ENCODE measurements at regions not wholly inside any gene's neighbourhood (a gene's known extent, or its start where the extent isn't known, plus 50 kb on each side); places are given as distances from the start of the nearest gene placed in this dataset.

DNA sequence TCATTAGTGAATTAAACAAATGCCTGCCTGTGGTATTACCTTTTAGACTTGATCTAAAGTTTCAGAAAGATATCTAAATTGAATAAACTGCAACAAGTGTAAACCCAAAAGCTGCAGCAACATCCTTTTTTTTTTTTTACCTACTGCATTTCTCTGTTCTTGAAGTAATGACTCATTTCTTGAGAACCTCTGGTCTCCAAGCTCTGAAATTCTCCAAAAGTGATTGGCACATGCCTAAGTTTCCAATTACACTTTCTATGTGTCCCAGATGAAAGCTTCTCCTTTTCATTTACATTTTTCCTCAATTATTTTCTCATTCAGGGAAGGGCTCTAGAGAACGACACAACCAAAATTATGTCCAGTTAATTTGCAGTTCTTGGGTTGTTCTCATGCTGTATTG is 435.2 kb upstream of the DCN start:
- no peak for DNase-seq (ENCODE audit: extremely low spot score, unreplicated experiment)
- H3K9me3 Mint-ChIP-seq: peaks cover 4% of the 10 kb centered on the region
- peaks cover 4% of the 10 kb centered on the region for H3K27me3 Mint-ChIP-seq
- peaks cover 8% of the 10 kb centered on the region for H3K4me1 Mint-ChIP-seq (ENCODE audit: unreplicated experiment)
- no peak overlapping the region for H3K4me3 Mint-ChIP-seq
- H3K27ac Mint-ChIP-seq: no peak overlapping the region
- no peak for TF ChIP-seq CTCF (conservative IDR thresholded peaks at IDR 0.05)
- no peaks in the 10 kb centered on the region for H3K36me3 Mint-ChIP-seq

GRCh38 chr12:91616416-91616815 is 433.8 kb upstream of the DCN start:
- H3K9me3 Mint-ChIP-seq: peaks cover 4% of the 10 kb centered on the region
- no peak overlapping the region for H3K27ac Mint-ChIP-seq
- peaks cover 8% of the 10 kb centered on the region for H3K4me1 Mint-ChIP-seq (ENCODE audit: unreplicated experiment)
- no peak for DNase-seq (ENCODE audit: extremely low spot score, unreplicated experiment)
- no peak for TF ChIP-seq CTCF (conservative IDR thresholded peaks at IDR 0.05)
- no peaks in the 10 kb centered on the region for H3K36me3 Mint-ChIP-seq
- no peak overlapping the region for H3K4me3 Mint-ChIP-seq
- H3K27me3 Mint-ChIP-seq: peaks cover 4% of the 10 kb centered on the region

DNA sequence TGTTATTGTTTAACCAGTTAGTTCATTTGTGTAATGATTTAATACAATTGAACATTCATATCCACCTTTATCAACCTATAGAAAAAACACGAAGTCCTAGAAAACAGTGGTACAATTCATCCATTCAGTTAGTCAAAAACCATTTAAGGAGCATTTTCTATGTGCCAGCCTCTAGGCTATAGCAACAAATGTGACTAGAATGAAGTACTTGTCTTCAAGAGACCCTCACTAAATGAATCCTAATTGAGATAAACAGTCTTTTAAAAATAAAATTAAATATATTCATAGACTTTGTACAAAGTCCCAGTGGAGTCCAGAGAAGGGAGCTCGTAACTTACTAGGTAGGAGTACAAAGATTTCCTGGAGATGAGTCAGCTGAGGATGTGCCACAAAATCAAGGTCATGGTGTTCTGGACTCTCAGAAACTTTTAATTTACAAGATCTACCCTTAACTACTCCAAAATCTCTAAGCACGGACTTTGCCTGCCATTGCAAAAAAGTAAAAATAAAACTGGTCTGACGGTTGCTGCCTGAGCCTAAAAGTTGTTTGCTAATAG is 430.7 kb upstream of the DCN start:
- DNase-seq (ENCODE audit: extremely low spot score, unreplicated experiment): no peak
- H3K4me3 Mint-ChIP-seq: no peak overlapping the region
- no peaks in the 10 kb centered on the region for H3K36me3 Mint-ChIP-seq
- H3K27me3 Mint-ChIP-seq: no peaks in the 10 kb centered on the region
- H3K4me1 Mint-ChIP-seq (ENCODE audit: unreplicated experiment): peaks cover 14% of the 10 kb centered on the region
- TF ChIP-seq CTCF (conservative IDR thresholded peaks at IDR 0.05): no peak
- no peak overlapping the region for H3K27ac Mint-ChIP-seq
- no peaks in the 10 kb centered on the region for H3K9me3 Mint-ChIP-seq

- no peaks in the 10 kb centered on the region for H3K36me3 Mint-ChIP-seq
- H3K9me3 Mint-ChIP-seq: no peaks in the 10 kb centered on the region
- DNase-seq (ENCODE audit: extremely low spot score, unreplicated experiment): no peak
- no peak overlapping the region for H3K4me3 Mint-ChIP-seq
- H3K4me1 Mint-ChIP-seq (ENCODE audit: unreplicated experiment): peaks cover 14% of the 10 kb centered on the region
- no peak overlapping the region for H3K27ac Mint-ChIP-seq
- TF ChIP-seq CTCF (conservative IDR thresholded peaks at IDR 0.05): no peak
- no peaks in the 10 kb centered on the region for H3K27me3 Mint-ChIP-seq
These were observed 427.9 kb upstream of the DCN start for GRCh38 chr12:91610561-91610960.

DNA sequence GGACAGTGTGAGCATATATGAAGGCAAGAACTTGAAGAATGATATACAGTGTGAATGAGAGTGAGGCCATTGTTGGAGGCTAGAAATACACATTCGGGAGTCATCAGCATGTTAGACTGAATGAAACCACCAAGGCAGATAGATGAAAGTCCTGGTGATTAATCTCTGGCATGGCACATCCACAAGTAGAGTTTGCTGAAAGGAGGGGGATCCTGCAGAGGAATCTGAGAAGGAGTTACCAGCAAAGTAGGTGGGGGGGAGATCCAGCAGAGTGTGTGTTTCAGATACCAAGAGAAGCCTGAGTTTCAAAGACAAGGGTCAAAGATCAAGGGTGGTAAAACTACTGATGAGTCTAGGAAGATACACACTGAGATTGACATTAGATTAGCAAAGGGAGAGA is 426.7 kb upstream of the DCN start:
- no peak for TF ChIP-seq CTCF (conservative IDR thresholded peaks at IDR 0.05)
- Mint-ChIP-seq H3K27me3 (no peaks in the 10 kb centered on the region), H3K27ac (no peak overlapping the region), H3K4me1 (ENCODE audit: unreplicated experiment) (peaks cover 11% of the 10 kb centered on the region), H3K4me3 (no peak overlapping the region), H3K9me3 (no peaks in the 10 kb centered on the region), H3K36me3 (no peaks in the 10 kb centered on the region)
- DNase-seq (ENCODE audit: extremely low spot score, unreplicated experiment): no peak

DNA sequence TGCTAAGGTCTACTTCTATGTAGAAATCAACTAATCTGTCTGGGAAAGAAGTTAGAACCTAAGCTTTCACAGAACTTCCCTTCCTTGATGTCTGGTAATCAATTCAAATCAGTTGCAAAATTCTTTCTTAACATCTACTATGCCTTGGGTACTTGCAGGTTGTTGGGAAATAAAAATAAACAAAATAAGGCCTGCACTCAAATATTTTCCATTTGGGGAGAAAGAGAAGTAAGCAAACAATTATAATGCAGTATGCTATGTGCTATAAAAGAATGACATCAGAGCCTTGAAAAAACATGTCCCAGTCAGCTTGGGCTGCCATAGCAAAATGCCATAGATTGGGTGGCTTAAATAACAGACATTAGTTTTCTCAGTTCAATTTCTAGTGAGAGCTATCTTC is 425.9 kb upstream of the DCN start:
- no peak for TF ChIP-seq CTCF (conservative IDR thresholded peaks at IDR 0.05)
- Mint-ChIP-seq H3K9me3 (no peaks in the 10 kb centered on the region), H3K27ac (no peak overlapping the region), H3K4me3 (no peak overlapping the region), H3K36me3 (no peaks in the 10 kb centered on the region), H3K4me1 (ENCODE audit: unreplicated experiment) (peaks cover 11% of the 10 kb centered on the region), H3K27me3 (no peaks in the 10 kb centered on the region)
- no peak for DNase-seq (ENCODE audit: extremely low spot score, unreplicated experiment)
